ENCODE measurements at regions not wholly inside any gene's neighbourhood (a gene's known extent, or its start where the extent isn't known, plus 50 kb on each side); places are given as distances from the start of the nearest gene placed in this dataset.

DNA sequence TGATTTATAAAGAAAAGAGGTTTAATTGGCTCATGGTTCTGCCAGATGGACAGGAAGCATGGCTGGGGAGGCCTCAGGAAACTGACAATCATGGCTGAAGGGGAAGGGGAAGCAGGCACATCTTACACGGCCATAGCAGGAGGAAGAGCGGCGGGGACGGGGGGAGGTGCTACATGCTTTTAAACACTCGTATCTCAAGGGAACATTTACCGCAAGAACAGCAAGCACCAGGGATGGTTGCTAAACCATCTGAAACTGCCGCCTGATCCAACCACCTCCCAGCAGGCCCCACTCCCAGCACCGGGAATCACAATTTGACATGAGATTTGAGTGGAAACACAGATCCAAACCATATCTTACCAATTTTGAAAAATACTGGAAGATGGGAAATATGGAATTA is 362.8 kb downstream of the FBXO15 start:
- TF ChIP-seq ZFX (IDR thresholded peaks at IDR 0.05; ENCODE audit: borderline replicate concordance) (no peak), CTCF (IDR thresholded peaks at IDR 0.05) (no peak)

DNA sequence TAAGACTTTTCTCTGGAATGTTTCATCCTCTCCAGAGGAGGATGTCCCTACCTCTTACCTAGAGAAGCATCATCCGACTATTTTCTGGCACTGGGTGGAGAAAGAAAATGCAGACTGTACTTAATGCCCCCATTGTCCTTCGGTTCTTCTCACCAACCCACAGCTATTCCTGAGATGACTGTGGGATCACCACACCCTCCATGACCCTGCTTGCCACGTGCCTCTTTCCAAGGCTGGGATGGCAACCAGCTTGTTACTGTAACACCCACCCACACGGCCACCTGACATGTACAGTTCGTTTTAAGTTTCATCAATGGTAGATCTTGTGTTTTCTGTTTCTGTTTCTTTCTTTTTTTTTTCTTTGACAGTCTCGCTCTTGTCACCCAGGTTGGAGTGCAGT is 365.2 kb downstream of the FBXO15 start:
- H3K27ac ChIP-seq = no peak overlapping the region
- no peak for TF ChIP-seq CTCF (IDR thresholded peaks at IDR 0.05)
- no peak for TF ChIP-seq ZFX (IDR thresholded peaks at IDR 0.05; ENCODE audit: borderline replicate concordance)

More for the DNA sequence above, 362.8 kb downstream of the FBXO15 start:
- H3K27ac ChIP-seq = no peak overlapping the region

GRCh38 chr18:73780218-73780617 is 367.4 kb downstream of the FBXO15 start:
- TF ChIP-seq ZFX (IDR thresholded peaks at IDR 0.05; ENCODE audit: borderline replicate concordance) (no peak), CTCF (IDR thresholded peaks at IDR 0.05) (no peak)
- no peak overlapping the region for H3K27ac ChIP-seq

DNA sequence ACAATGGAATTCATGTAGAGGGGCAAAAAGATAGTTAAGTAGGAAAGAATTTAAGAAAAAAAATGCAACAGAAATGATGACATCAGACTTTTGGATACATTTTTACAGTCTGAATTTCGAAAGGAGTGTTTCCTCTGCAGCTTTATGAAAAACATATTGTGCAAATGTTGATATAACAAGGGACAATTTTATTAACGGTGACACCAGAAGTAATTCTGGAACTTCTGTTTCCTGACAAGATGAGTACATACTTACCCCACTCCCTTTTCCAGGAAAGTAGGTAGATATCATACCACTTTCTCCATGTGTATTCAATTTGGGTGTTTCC is 369.6 kb downstream of the FBXO15 start:
- no peak overlapping the region for H3K27ac ChIP-seq
- TF ChIP-seq CTCF (IDR thresholded peaks at IDR 0.05) (no peak), ZFX (IDR thresholded peaks at IDR 0.05; ENCODE audit: borderline replicate concordance) (no peak)

- H3K27ac ChIP-seq = no peak overlapping the region
- TF ChIP-seq ZFX (IDR thresholded peaks at IDR 0.05; ENCODE audit: borderline replicate concordance) (no peak), CTCF (IDR thresholded peaks at IDR 0.05) (no peak)
Observed at GRCh38 chr18:73777356-73778031, 370.1 kb downstream of the FBXO15 start.

GRCh38 chr18:73774811-73775509 is 372.7 kb downstream of the FBXO15 start:
- H3K27ac ChIP-seq = no peak overlapping the region
- TF ChIP-seq CTCF (IDR thresholded peaks at IDR 0.05) (peak; percentile 61), ZFX (IDR thresholded peaks at IDR 0.05; ENCODE audit: borderline replicate concordance) (no peak)

- no peak overlapping the region for H3K27ac ChIP-seq
- no peak for TF ChIP-seq CTCF (IDR thresholded peaks at IDR 0.05)
- no peak for TF ChIP-seq ZFX (IDR thresholded peaks at IDR 0.05; ENCODE audit: borderline replicate concordance)
Observed at GRCh38 chr18:73768043-73768442, 379.6 kb downstream of the FBXO15 start.

All from 22Rv1 (cell line).